SU-DHL-6 (cell line): ENCODE measurements at regions not wholly inside any gene's neighbourhood (a gene's known extent, or its start where the extent isn't known, plus 50 kb on each side); places are given as distances from the start of the nearest gene placed in this dataset.

ENCODE experiments used
- H2AFZ ChIP-seq: fragments of 200-600 bp; sonication (generic); 2 replicates; pipeline ENCODE4 v1.6.1; 2014; ENCODE audit warnings: low read depth, mild to moderate bottlenecking, moderate library complexity, mixed read lengths, antibody characterized with exemption, low read length; ENCODE audit not compliant: severe bottlenecking
- H3F3A ChIP-seq: fragments of 200-600 bp; shearing (Covaris generic); 2 replicates; pipeline ENCODE4 v1.6.0; 2016; ENCODE audit warnings: antibody characterized with exemption, mild to moderate bottlenecking; ENCODE audit not compliant: insufficient read depth
- H3K27ac ChIP-seq: fragments of 200-600 bp; sonication (generic); 2 replicates; pipeline ENCODE4 v1.5.1; 2016; ENCODE audit warnings: low read depth, mild to moderate bottlenecking, low read length, moderate library complexity, mixed read lengths
- H3K27me3 ChIP-seq: fragments of 200-600 bp; sonication (generic), shearing (Covaris generic); 2 replicates; pipeline ENCODE4 v1.6.0; 2014; ENCODE audit warnings: mild to moderate bottlenecking, low read length
- H3K36me3 ChIP-seq: fragments of 200-600 bp; sonication (generic); 2 replicates; pipeline ENCODE4 v1.6.1; 2014; ENCODE audit warnings: mild to moderate bottlenecking, low read length, mixed read lengths
- H3K4me2 ChIP-seq: fragments of 300-600, 200-600 bp; shearing (Covaris generic), sonication (generic); 2 replicates; pipeline ENCODE4 v1.6.0; 2014; ENCODE audit warnings: low read length, low read depth, mild to moderate bottlenecking; ENCODE audit not compliant: poor library complexity, severe bottlenecking
- H3K4me3 ChIP-seq: fragments of 200-600 bp; sonication (generic); 2 replicates; pipeline ENCODE4 v1.5.1; 2014; ENCODE audit warnings: antibody characterized with exemption, low read length, mild to moderate bottlenecking, mixed read lengths; ENCODE audit not compliant: insufficient read depth, poor library complexity, severe bottlenecking
- H3K79me2 ChIP-seq: fragments of 200-600 bp; sonication (generic); 2 replicates; pipeline ENCODE4 v1.6.1; 2014; ENCODE audit warnings: mild to moderate bottlenecking, low read length, moderate library complexity; ENCODE audit not compliant: insufficient read depth
- H3K9ac ChIP-seq: fragments of 200-600 bp; sonication (generic); 2 replicates; pipeline ENCODE4 v1.7.0; 2014; ENCODE audit warnings: mild to moderate bottlenecking, low read length
- H3K9me2 ChIP-seq: fragments of 200-600 bp; sonication (generic); replicated peaks from 2 replicates; pipeline ENCODE4 v1.6.1; 2014; ENCODE audit warnings: low read length; ENCODE audit not compliant: insufficient read depth
- H3K9me3 ChIP-seq: fragments of 200-600 bp; sonication (generic); 2 replicates; pipeline ENCODE4 v1.6.1; 2014; ENCODE audit warnings: low read length, mixed read lengths; ENCODE audit not compliant: insufficient read depth
- H4K20me1 ChIP-seq: fragments of 200-600 bp; sonication (generic); 2 replicates; pipeline ENCODE4 v1.6.1; 2014; ENCODE audit warnings: low read depth, mild to moderate bottlenecking, antibody characterized with exemption, low read length, moderate library complexity, mixed read lengths
- EZH2phosphoT487 ChIP-seq: fragments of 200-600 bp; sonication (generic), shearing (Covaris generic); conservative IDR thresholded peaks from 2 replicates; pipeline ENCODE4 v1.6.1; 2018; ENCODE audit warnings: mild to moderate bottlenecking, antibody characterized with exemption, low read length, moderate library complexity, mixed read lengths
- TF ChIP-seq, protein P1 (sequence below): fragments of 200-600 bp; sonication (generic); IDR thresholded peaks from one replicate; pipeline ENCODE4 v1.5.1; 2017; ENCODE audit warnings: antibody characterized with exemption, mild to moderate bottlenecking, low read length, moderate library complexity; ENCODE audit not compliant: insufficient read depth, poor library complexity, severe bottlenecking

GRCh38 chr18:26764177-26764576, 101.3 kb downstream of the AQP4 start:
- Histone ChIP-seq H3K79me2 (no peaks in the 10 kb centered on the region), H3K4me3 (no peak overlapping the region), H3K27me3 (no peaks in the 10 kb centered on the region), H3K36me3 (no peaks in the 10 kb centered on the region), H2AFZ (no peak overlapping the region), H3K9me2 (no peaks in the 10 kb centered on the region), H3K27ac (no peak overlapping the region), H3K9me3 (no peaks in the 10 kb centered on the region), H3K4me2 (no peak overlapping the region), H3F3A (no peaks in the 10 kb centered on the region), H3K9ac (no peak overlapping the region), H4K20me1 (no peaks in the 10 kb centered on the region)
- TF ChIP-seq EZH2phosphoT487 = no peak

GRCh38 chr18:26763446-26764110, 101.9 kb downstream of the AQP4 start:
- Histone ChIP-seq H3F3A (no peaks in the 10 kb centered on the region), H3K27me3 (no peaks in the 10 kb centered on the region), H2AFZ (no peak overlapping the region), H3K79me2 (no peaks in the 10 kb centered on the region), H3K9me2 (no peaks in the 10 kb centered on the region), H4K20me1 (no peaks in the 10 kb centered on the region), H3K9me3 (no peaks in the 10 kb centered on the region), H3K9ac (no peak overlapping the region), H3K36me3 (no peaks in the 10 kb centered on the region), H3K27ac (no peak overlapping the region), H3K4me3 (no peak overlapping the region), H3K4me2 (no peak overlapping the region)
- TF ChIP-seq, protein P1, sequence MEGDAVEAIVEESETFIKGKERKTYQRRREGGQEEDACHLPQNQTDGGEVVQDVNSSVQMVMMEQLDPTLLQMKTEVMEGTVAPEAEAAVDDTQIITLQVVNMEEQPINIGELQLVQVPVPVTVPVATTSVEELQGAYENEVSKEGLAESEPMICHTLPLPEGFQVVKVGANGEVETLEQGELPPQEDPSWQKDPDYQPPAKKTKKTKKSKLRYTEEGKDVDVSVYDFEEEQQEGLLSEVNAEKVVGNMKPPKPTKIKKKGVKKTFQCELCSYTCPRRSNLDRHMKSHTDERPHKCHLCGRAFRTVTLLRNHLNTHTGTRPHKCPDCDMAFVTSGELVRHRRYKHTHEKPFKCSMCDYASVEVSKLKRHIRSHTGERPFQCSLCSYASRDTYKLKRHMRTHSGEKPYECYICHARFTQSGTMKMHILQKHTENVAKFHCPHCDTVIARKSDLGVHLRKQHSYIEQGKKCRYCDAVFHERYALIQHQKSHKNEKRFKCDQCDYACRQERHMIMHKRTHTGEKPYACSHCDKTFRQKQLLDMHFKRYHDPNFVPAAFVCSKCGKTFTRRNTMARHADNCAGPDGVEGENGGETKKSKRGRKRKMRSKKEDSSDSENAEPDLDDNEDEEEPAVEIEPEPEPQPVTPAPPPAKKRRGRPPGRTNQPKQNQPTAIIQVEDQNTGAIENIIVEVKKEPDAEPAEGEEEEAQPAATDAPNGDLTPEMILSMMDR = no peak
- no peak for TF ChIP-seq EZH2phosphoT487

GRCh38 chr18:26757263-26758019, 108.1 kb downstream of the AQP4 start:
- no peaks in the 10 kb centered on the region for H3K9me2 ChIP-seq
- H3K4me2 ChIP-seq = no peak overlapping the region
- no peak for TF ChIP-seq EZH2phosphoT487
- TF ChIP-seq, protein P1 = no peak
- H4K20me1 ChIP-seq = no peaks in the 10 kb centered on the region
- H3K27ac ChIP-seq = no peak overlapping the region
- H3K9me3 ChIP-seq = no peaks in the 10 kb centered on the region
- H3K9ac ChIP-seq = no peak overlapping the region
- H3K27me3 ChIP-seq = no peaks in the 10 kb centered on the region
- no peak overlapping the region for H2AFZ ChIP-seq
- no peak overlapping the region for H3K4me3 ChIP-seq
- no peaks in the 10 kb centered on the region for H3K79me2 ChIP-seq
- no peaks in the 10 kb centered on the region for H3K36me3 ChIP-seq
- no peaks in the 10 kb centered on the region for H3F3A ChIP-seq

DNA sequence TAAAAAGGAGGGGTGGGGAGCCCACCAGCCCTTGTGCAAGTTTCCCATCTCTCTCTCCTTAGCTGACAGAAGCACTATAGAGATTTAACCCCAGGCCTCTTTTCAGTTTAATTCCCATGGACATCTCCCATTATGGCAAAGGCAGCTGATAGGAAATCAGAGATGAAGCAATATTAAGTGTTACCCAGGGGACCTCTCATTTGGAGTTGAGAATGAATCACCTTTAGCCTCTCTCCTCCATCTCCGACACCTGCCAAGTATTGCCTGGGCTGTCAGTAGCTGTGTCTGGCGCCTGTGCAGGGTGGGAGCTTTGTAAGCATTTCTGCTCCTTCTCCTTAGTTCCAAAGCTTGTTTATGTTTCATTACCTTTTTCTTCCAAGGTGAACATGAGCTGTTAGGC, 109.0 kb downstream of the AQP4 start:
- Histone ChIP-seq H3K9me2 (no peaks in the 10 kb centered on the region), H3K9me3 (no peaks in the 10 kb centered on the region), H3K36me3 (no peaks in the 10 kb centered on the region), H3K4me3 (no peak overlapping the region), H3K79me2 (no peaks in the 10 kb centered on the region), H3K27me3 (no peaks in the 10 kb centered on the region), H3K9ac (no peak overlapping the region), H3K27ac (no peak overlapping the region), H2AFZ (no peak overlapping the region), H3F3A (no peaks in the 10 kb centered on the region), H4K20me1 (no peaks in the 10 kb centered on the region), H3K4me2 (no peak overlapping the region)
- TF ChIP-seq, protein P1 = no peak
